ENCODE measurements at regions not wholly inside any gene's neighbourhood (a gene's known extent, or its start where the extent isn't known, plus 50 kb on each side); places are given as distances from the start of the nearest gene placed in this dataset.

GRCh38 chr2:16716944-16717343, 51.3 kb upstream of the CYRIA start:
- no peak for DNase-seq

DNA sequence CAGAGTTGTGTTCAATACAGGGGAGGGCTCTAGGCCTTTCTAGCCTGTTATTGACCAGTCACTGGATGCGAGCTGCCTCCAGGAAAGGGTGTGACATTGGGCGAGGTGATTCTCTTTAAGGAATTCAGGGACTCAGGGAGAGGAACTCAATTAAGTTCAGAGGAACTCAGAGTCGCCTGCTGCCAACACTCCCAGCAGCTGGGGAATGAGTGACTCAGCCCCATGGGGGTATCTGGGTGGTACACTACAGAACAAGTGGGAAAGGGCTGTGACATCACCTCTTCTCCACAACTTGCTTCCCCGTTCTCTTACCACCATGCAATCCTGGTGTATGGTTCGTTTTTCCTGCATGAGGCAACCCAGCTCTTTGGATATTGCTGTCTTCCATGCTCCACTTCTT, 50.4 kb upstream of the CYRIA start:
- DNase-seq = no peak

Measured in stimulated activated CD4-positive, alpha-beta T cell treated with anti-CD3 and anti-CD28 coated beads, Interleukin-4, amount 100 ng/mL, for 1 hour (primary cell).